ENCODE measurements at regions not wholly inside any gene's neighbourhood (a gene's known extent, or its start where the extent isn't known, plus 50 kb on each side); places are given as distances from the start of the nearest gene placed in this dataset.

DNA sequence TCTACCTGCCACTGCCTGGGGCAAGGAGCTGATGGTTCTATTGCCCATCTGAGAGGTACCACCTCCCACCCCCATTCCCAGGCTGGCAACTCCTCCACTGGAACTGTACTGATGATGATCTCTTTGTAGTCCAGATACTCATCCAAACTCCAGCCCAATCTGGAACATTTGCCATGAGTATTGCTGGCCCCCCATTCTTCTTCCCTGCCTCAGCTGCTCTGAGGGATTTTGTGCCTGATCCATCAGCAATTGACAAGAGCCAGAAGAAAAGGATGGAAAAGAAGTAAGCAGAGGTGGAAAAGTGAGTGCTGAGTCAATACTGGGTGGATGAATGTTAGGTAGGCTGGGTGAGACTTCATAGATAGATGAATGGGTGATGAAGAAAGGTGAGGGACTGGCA, 101.2 kb downstream of the NMUR2 start:
- CTCF ChIA-PET = no interaction called here
- no peak for TF ChIP-seq ZNF521 (tag by site-specific recombination; IDR thresholded peaks at IDR 0.05)
- TF ChIP-seq, protein P1, sequence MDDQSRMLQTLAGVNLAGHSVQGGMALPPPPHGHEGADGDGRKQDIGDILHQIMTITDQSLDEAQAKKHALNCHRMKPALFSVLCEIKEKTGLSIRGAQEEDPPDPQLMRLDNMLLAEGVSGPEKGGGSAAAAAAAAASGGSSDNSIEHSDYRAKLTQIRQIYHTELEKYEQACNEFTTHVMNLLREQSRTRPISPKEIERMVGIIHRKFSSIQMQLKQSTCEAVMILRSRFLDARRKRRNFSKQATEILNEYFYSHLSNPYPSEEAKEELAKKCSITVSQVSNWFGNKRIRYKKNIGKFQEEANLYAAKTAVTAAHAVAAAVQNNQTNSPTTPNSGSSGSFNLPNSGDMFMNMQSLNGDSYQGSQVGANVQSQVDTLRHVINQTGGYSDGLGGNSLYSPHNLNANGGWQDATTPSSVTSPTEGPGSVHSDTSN (CRISPR knock-in tag; IDR thresholded peaks at IDR 0.05) = no peak
- no peak for TF ChIP-seq ZNF169 (tag by site-specific recombination; IDR thresholded peaks at IDR 0.05)
- TF ChIP-seq ZNF510 (tag by site-specific recombination; IDR thresholded peaks at IDR 0.05; ENCODE audit: insufficient replicate concordance) = no peak
- no peak for TF ChIP-seq SP7 (tag by site-specific recombination; IDR thresholded peaks at IDR 0.05)
- TF ChIP-seq TCF7L2 (IDR thresholded peaks at IDR 0.05; ENCODE audit: borderline replicate concordance, low read depth, low read length) = no peak
- TF ChIP-seq ZNF529 (tag by site-specific recombination; IDR thresholded peaks at IDR 0.05; ENCODE audit: insufficient replicate concordance) = no peak
- no peak for TF ChIP-seq MYNN (tag by site-specific recombination; IDR thresholded peaks at IDR 0.05; ENCODE audit: borderline replicate concordance)
- no peak for TF ChIP-seq ZNF596 (tag by site-specific recombination; IDR thresholded peaks at IDR 0.05)
- TF ChIP-seq, protein P2, sequence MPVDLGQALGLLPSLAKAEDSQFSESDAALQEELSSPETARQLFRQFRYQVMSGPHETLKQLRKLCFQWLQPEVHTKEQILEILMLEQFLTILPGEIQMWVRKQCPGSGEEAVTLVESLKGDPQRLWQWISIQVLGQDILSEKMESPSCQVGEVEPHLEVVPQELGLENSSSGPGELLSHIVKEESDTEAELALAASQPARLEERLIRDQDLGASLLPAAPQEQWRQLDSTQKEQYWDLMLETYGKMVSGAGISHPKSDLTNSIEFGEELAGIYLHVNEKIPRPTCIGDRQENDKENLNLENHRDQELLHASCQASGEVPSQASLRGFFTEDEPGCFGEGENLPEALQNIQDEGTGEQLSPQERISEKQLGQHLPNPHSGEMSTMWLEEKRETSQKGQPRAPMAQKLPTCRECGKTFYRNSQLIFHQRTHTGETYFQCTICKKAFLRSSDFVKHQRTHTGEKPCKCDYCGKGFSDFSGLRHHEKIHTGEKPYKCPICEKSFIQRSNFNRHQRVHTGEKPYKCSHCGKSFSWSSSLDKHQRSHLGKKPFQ (tag by site-specific recombination; IDR thresholded peaks at IDR 0.05) = no peak
- no peak for TF ChIP-seq ZNF223 (tag by site-specific recombination; IDR thresholded peaks at IDR 0.05)
- TF ChIP-seq, protein P3, sequence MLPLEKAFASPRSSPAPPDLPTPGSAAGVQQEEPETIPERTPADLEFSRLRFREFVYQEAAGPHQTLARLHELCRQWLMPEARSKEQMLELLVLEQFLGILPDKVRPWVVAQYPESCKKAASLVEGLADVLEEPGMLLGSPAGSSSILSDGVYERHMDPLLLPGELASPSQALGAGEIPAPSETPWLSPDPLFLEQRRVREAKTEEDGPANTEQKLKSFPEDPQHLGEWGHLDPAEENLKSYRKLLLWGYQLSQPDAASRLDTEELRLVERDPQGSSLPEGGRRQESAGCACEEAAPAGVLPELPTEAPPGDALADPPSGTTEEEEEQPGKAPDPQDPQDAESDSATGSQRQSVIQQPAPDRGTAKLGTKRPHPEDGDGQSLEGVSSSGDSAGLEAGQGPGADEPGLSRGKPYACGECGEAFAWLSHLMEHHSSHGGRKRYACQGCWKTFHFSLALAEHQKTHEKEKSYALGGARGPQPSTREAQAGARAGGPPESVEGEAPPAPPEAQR (tag by site-specific recombination; IDR thresholded peaks at IDR 0.05) = no peak
- TF ChIP-seq ZNF621 (tag by site-specific recombination; IDR thresholded peaks at IDR 0.05) = no peak
- no peak for TF ChIP-seq ZNF404 (tag by site-specific recombination; IDR thresholded peaks at IDR 0.05)
- TF ChIP-seq GLI4 (tag by site-specific recombination; IDR thresholded peaks at IDR 0.05) = no peak
- no peak for TF ChIP-seq ZNF416 (tag by site-specific recombination; IDR thresholded peaks at IDR 0.05)

DNA sequence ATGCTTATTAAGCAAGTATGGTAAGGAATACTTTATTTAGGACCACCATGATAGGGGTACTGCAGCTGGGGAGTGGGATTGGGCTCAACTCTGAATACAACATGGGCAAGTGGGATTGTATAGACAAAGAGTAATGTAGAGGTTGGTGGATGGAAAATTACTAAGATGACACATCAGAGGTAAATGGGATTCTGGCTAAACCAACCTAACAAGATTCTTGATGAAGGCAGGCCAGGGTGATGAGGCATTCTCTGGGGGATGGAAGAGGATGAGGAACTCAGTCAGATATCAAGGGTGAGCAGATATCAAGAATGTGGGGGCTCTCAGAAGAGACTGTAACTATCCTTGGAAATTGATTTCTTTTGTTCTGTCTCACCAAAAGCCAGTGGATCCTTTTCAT, 107.2 kb downstream of the NMUR2 start:
- no peak overlapping the region for H3K27ac ChIP-seq (ENCODE audit: extremely low read depth, low read depth, low read length)
- no peaks in the 10 kb centered on the region for H3K9me3 ChIP-seq (ENCODE audit: control insufficient read depth, insufficient read depth, low read depth, low read length)
- POLR2A ChIA-PET = no interaction called here
- CTCF ChIA-PET = interaction anchor here (0.6 kb wide), 3 partner anchors 25 to 1332 kb away, joined by 3 read pairs; no protein-coding TSS in a partner anchor
- H3K36me3 ChIP-seq (ENCODE audit: control insufficient read depth in 2 of 2, insufficient read depth in 1 of 2, low read length in 2 of 2) = no peaks in the 10 kb centered on the region
- H3K4me3 ChIP-seq (ENCODE audit: low read depth, low read length) = no peak overlapping the region
- no peaks in the 10 kb centered on the region for H3K4me1 ChIP-seq (ENCODE audit: control insufficient read depth, insufficient read depth, low read length)
- TF ChIP-seq ZNF140 (tag by site-specific recombination; IDR thresholded peaks at IDR 0.05) = no peak
- TF ChIP-seq TRIM28 (IDR thresholded peaks at IDR 0.05; ENCODE audit: borderline replicate concordance, low read length) = no peak
- no peak for TF ChIP-seq ZNF777 (tag by site-specific recombination; IDR thresholded peaks at IDR 0.05; ENCODE audit: borderline replicate concordance)
- TF ChIP-seq, protein P4, sequence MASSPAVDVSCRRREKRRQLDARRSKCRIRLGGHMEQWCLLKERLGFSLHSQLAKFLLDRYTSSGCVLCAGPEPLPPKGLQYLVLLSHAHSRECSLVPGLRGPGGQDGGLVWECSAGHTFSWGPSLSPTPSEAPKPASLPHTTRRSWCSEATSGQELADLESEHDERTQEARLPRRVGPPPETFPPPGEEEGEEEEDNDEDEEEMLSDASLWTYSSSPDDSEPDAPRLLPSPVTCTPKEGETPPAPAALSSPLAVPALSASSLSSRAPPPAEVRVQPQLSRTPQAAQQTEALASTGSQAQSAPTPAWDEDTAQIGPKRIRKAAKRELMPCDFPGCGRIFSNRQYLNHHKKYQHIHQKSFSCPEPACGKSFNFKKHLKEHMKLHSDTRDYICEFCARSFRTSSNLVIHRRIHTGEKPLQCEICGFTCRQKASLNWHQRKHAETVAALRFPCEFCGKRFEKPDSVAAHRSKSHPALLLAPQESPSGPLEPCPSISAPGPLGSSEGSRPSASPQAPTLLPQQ (tag by site-specific recombination; IDR thresholded peaks at IDR 0.05) = no peak
- TF ChIP-seq ZBTB8A (tag by site-specific recombination; IDR thresholded peaks at IDR 0.05) = no peak
- TF ChIP-seq, protein P5, sequence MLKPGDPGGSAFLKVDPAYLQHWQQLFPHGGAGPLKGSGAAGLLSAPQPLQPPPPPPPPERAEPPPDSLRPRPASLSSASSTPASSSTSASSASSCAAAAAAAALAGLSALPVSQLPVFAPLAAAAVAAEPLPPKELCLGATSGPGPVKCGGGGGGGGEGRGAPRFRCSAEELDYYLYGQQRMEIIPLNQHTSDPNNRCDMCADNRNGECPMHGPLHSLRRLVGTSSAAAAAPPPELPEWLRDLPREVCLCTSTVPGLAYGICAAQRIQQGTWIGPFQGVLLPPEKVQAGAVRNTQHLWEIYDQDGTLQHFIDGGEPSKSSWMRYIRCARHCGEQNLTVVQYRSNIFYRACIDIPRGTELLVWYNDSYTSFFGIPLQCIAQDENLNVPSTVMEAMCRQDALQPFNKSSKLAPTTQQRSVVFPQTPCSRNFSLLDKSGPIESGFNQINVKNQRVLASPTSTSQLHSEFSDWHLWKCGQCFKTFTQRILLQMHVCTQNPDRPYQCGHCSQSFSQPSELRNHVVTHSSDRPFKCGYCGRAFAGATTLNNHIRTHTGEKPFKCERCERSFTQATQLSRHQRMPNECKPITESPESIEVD (tag by site-specific recombination; IDR thresholded peaks at IDR 0.05) = no peak
- TF ChIP-seq, protein P6, sequence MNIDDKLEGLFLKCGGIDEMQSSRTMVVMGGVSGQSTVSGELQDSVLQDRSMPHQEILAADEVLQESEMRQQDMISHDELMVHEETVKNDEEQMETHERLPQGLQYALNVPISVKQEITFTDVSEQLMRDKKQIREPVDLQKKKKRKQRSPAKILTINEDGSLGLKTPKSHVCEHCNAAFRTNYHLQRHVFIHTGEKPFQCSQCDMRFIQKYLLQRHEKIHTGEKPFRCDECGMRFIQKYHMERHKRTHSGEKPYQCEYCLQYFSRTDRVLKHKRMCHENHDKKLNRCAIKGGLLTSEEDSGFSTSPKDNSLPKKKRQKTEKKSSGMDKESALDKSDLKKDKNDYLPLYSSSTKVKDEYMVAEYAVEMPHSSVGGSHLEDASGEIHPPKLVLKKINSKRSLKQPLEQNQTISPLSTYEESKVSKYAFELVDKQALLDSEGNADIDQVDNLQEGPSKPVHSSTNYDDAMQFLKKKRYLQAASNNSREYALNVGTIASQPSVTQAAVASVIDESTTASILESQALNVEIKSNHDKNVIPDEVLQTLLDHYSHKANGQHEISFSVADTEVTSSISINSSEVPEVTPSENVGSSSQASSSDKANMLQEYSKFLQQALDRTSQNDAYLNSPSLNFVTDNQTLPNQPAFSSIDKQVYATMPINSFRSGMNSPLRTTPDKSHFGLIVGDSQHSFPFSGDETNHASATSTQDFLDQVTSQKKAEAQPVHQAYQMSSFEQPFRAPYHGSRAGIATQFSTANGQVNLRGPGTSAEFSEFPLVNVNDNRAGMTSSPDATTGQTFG (tag by site-specific recombination; IDR thresholded peaks at IDR 0.05; ENCODE audit: borderline replicate concordance) = no peak
- TF ChIP-seq, protein P7, sequence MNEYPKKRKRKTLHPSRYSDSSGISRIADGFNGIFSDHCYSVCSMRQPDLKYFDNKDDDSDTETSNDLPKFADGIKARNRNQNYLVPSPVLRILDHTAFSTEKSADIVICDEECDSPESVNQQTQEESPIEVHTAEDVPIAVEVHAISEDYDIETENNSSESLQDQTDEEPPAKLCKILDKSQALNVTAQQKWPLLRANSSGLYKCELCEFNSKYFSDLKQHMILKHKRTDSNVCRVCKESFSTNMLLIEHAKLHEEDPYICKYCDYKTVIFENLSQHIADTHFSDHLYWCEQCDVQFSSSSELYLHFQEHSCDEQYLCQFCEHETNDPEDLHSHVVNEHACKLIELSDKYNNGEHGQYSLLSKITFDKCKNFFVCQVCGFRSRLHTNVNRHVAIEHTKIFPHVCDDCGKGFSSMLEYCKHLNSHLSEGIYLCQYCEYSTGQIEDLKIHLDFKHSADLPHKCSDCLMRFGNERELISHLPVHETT (tag by site-specific recombination; IDR thresholded peaks at IDR 0.05) = no peak
- no peak for TF ChIP-seq ZFP37 (tag by site-specific recombination; IDR thresholded peaks at IDR 0.05)

More for the DNA sequence above, 101.2 kb downstream of the NMUR2 start:
- POLR2A ChIA-PET = no interaction called here
- H3K9me3 ChIP-seq (ENCODE audit: control insufficient read depth, insufficient read depth, low read depth, low read length) = no peaks in the 10 kb centered on the region
- H3K27ac ChIP-seq (ENCODE audit: extremely low read depth, low read depth, low read length) = no peak overlapping the region
- no peaks in the 10 kb centered on the region for H3K36me3 ChIP-seq (ENCODE audit: control insufficient read depth in 2 of 2, insufficient read depth in 1 of 2, low read length in 2 of 2)
- no peak overlapping the region for H3K4me3 ChIP-seq (ENCODE audit: low read depth, low read length)
- H3K4me1 ChIP-seq (ENCODE audit: control insufficient read depth, insufficient read depth, low read length) = no peaks in the 10 kb centered on the region
